ENCODE measurements at regions not wholly inside any gene's neighbourhood (a gene's known extent, or its start where the extent isn't known, plus 50 kb on each side); places are given as distances from the start of the nearest gene placed in this dataset.

GRCh38 chr5:119913425-119913824 is 284.1 kb downstream of the FAM170A start:
- TF ChIP-seq SRF (CRISPR knock-in tag; IDR thresholded peaks at IDR 0.05) = no peak
- no peak for TF ChIP-seq RB1 (IDR thresholded peaks at IDR 0.05; ENCODE audit: low read depth)

Measured in K562 (cell line).